WTC11 (cell line): ENCODE measurements at regions not wholly inside any gene's neighbourhood (a gene's known extent, or its start where the extent isn't known, plus 50 kb on each side); places are given as distances from the start of the nearest gene placed in this dataset.

Source experiments
- ATAC-seq: fragments of 200-7000 bp; cut with Tn5 transposase; 2 replicates; pipeline ENCODE4 v1.10.0; 2021; ENCODE audit warnings: mild to moderate bottlenecking, moderate library complexity
- CTCF ChIA-PET: fragments of 300-600 bp; sonication (Branson Sonifier 250); formaldehyde crosslinking; loops from one replicate; lab custom pipeline; 2021; ENCODE audit warnings: antibody characterized with exemption; lab: Charles Lee
- POLR2A ChIA-PET: fragments of 350-600 bp; sonication (Branson Sonifier 250); formaldehyde crosslinking; loops from one replicate; lab custom pipeline; 2021; ENCODE audit warnings: antibody characterized with exemption; lab: Charles Lee
- DNase-seq: peaks from one replicate; pipeline ENCODE4 v3.0.0; 2021; ENCODE audit warnings: low spot score
- H3K27ac Mint-ChIP-seq: 2 replicates; pipeline ENCODE4 v1.8.0; 2021; ENCODE audit warnings: mixed read lengths
- H3K27me3 Mint-ChIP-seq: 2 replicates; pipeline ENCODE4 v1.8.0; 2021; ENCODE audit warnings: low read depth, mild to moderate bottlenecking, moderate library complexity, mixed read lengths
- H3K36me3 Mint-ChIP-seq: 2 replicates; pipeline ENCODE4 v1.8.0; 2021; ENCODE audit warnings: mixed read lengths
- H3K4me1 Mint-ChIP-seq: 2 replicates; pipeline ENCODE4 v1.8.0; 2022; ENCODE audit warnings: mixed read lengths
- H3K4me3 Mint-ChIP-seq: 2 replicates; pipeline ENCODE4 v1.8.0; 2021; ENCODE audit warnings: mild to moderate bottlenecking, moderate library complexity, mixed read lengths
- H3K9me3 Mint-ChIP-seq: 2 replicates; pipeline ENCODE4 v1.8.0; 2021; ENCODE audit warnings: mixed read lengths
- ATF1 ChIP-seq: sonication (generic); formaldehyde crosslinking; IDR thresholded peaks from 2 replicates; pipeline ENCODE4 v1.8.1; 2023; ENCODE audit warnings: mild to moderate bottlenecking, moderate library complexity, missing genetic modification reagents
- CREB1 ChIP-seq: sonication (generic); formaldehyde crosslinking; IDR thresholded peaks from 2 replicates; pipeline ENCODE4 v1.8.0; 2023; ENCODE audit warnings: mild to moderate bottlenecking, missing genetic modification reagents
- GABPB1 ChIP-seq: sonication (generic); formaldehyde crosslinking; IDR thresholded peaks from 2 replicates; pipeline ENCODE4 v1.8.1; 2023; ENCODE audit warnings: mild to moderate bottlenecking, missing genetic modification reagents
- GTF2I ChIP-seq: fragments of 250-450 bp; sonication (Bioruptor Pico); conservative IDR thresholded peaks from 2 replicates; pipeline ENCODE4 v1.4.0; 2021; ENCODE audit warnings: mild to moderate bottlenecking
- HMGA2 ChIP-seq: fragments of 250-450 bp; sonication (Bioruptor Pico); IDR thresholded peaks from 2 replicates; pipeline ENCODE4 v1.4.0; 2021; ENCODE audit warnings: mild to moderate bottlenecking, moderate library complexity
- NR1H2 ChIP-seq: sonication (generic); formaldehyde crosslinking; IDR thresholded peaks from 2 replicates; pipeline ENCODE4 v1.9.0; 2021; ENCODE audit warnings: mild to moderate bottlenecking, moderate library complexity, missing genetic modification reagents
- PRRX2 ChIP-seq: fragments of 250-450 bp; sonication (Bioruptor Pico); IDR thresholded peaks from 2 replicates; pipeline ENCODE4 v1.8.0; 2021; ENCODE audit warnings: mild to moderate bottlenecking
- RELA ChIP-seq: sonication (generic); formaldehyde crosslinking; IDR thresholded peaks from 2 replicates; pipeline ENCODE4 v1.8.1; 2022; ENCODE audit warnings: missing genetic modification reagents, mild to moderate bottlenecking, borderline replicate concordance
- TEAD4 ChIP-seq: sonication (generic); formaldehyde crosslinking; IDR thresholded peaks from 2 replicates; pipeline ENCODE4 v1.8.0; 2022; ENCODE audit warnings: mild to moderate bottlenecking, missing genetic modification reagents
- ZNF219 ChIP-seq: sonication (generic); formaldehyde crosslinking; IDR thresholded peaks from 2 replicates; pipeline ENCODE4 v1.8.0; 2023; ENCODE audit warnings: missing genetic modification reagents, mild to moderate bottlenecking, borderline replicate concordance
- TF ChIP-seq, protein P1 (sequence below): fragments of 250-450 bp; sonication (Bioruptor Pico); IDR thresholded peaks from 2 replicates; pipeline ENCODE4 v1.9.0; 2021; ENCODE audit warnings: mild to moderate bottlenecking, borderline replicate concordance
- TF ChIP-seq, protein P2 (sequence below): sonication (generic); formaldehyde crosslinking; IDR thresholded peaks from 2 replicates; pipeline ENCODE4 v1.8.1; 2023; ENCODE audit warnings: mild to moderate bottlenecking, missing genetic modification reagents
- TF ChIP-seq, protein P3 (sequence below): sonication (generic); formaldehyde crosslinking; IDR thresholded peaks from 2 replicates; pipeline ENCODE4 v1.8.1; 2023; ENCODE audit warnings: mild to moderate bottlenecking, moderate library complexity, missing genetic modification reagents
- TF ChIP-seq, protein P4 (sequence below): fragments of 250-450 bp; sonication (Bioruptor Pico); IDR thresholded peaks from 2 replicates; pipeline ENCODE4 v1.8.0; 2021; ENCODE audit warnings: mild to moderate bottlenecking
- TF ChIP-seq, protein P5 (sequence below): sonication (generic); formaldehyde crosslinking; IDR thresholded peaks from 2 replicates; pipeline ENCODE4 v1.8.1; 2022; ENCODE audit warnings: mild to moderate bottlenecking, missing genetic modification reagents, moderate library complexity, borderline replicate concordance
- TF ChIP-seq, protein P6 (sequence below): sonication (generic); formaldehyde crosslinking; IDR thresholded peaks from 2 replicates; pipeline ENCODE4 v1.8.0; 2022; ENCODE audit warnings: mild to moderate bottlenecking, missing genetic modification reagents
- TF ChIP-seq, protein P7 (sequence below): sonication (generic); formaldehyde crosslinking; IDR thresholded peaks from 2 replicates; pipeline ENCODE4 v1.8.1; 2022; ENCODE audit warnings: low read depth, mild to moderate bottlenecking, moderate library complexity, missing genetic modification reagents, borderline replicate concordance
- TF ChIP-seq, protein P8 (sequence below): sonication (generic); formaldehyde crosslinking; IDR thresholded peaks from 2 replicates; pipeline ENCODE4 v1.8.1; 2023; ENCODE audit warnings: mild to moderate bottlenecking, missing genetic modification reagents, borderline replicate concordance

DNA sequence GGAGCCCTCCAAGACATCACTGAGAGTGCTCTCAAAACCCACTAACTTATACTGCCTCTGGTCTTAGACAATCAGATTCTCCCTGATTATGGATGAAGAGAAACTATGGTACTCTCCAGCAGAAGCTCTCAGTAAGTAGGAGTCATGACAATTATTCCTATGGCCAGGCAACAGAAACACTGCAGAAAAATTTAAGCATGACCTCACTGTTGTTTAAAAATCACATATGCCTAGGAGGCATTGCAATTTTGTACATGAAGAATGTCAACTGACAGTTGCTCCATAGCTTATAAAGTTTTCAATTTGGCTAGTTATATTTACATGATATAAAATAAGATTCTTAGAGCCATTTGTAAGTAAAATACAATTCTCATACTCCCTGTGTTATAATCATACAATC lies 105.9 kb upstream of the LSM8 start (continued):
- TF ChIP-seq, protein P1, sequence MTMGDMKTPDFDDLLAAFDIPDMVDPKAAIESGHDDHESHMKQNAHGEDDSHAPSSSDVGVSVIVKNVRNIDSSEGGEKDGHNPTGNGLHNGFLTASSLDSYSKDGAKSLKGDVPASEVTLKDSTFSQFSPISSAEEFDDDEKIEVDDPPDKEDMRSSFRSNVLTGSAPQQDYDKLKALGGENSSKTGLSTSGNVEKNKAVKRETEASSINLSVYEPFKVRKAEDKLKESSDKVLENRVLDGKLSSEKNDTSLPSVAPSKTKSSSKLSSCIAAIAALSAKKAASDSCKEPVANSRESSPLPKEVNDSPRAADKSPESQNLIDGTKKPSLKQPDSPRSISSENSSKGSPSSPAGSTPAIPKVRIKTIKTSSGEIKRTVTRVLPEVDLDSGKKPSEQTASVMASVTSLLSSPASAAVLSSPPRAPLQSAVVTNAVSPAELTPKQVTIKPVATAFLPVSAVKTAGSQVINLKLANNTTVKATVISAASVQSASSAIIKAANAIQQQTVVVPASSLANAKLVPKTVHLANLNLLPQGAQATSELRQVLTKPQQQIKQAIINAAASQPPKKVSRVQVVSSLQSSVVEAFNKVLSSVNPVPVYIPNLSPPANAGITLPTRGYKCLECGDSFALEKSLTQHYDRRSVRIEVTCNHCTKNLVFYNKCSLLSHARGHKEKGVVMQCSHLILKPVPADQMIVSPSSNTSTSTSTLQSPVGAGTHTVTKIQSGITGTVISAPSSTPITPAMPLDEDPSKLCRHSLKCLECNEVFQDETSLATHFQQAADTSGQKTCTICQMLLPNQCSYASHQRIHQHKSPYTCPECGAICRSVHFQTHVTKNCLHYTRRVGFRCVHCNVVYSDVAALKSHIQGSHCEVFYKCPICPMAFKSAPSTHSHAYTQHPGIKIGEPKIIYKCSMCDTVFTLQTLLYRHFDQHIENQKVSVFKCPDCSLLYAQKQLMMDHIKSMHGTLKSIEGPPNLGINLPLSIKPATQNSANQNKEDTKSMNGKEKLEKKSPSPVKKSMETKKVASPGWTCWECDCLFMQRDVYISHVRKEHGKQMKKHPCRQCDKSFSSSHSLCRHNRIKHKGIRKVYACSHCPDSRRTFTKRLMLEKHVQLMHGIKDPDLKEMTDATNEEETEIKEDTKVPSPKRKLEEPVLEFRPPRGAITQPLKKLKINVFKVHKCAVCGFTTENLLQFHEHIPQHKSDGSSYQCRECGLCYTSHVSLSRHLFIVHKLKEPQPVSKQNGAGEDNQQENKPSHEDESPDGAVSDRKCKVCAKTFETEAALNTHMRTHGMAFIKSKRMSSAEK (CRISPR knock-in tag) = no peak
- TF ChIP-seq ZNF219 (CRISPR knock-in tag) = no peak
- TF ChIP-seq, protein P2, sequence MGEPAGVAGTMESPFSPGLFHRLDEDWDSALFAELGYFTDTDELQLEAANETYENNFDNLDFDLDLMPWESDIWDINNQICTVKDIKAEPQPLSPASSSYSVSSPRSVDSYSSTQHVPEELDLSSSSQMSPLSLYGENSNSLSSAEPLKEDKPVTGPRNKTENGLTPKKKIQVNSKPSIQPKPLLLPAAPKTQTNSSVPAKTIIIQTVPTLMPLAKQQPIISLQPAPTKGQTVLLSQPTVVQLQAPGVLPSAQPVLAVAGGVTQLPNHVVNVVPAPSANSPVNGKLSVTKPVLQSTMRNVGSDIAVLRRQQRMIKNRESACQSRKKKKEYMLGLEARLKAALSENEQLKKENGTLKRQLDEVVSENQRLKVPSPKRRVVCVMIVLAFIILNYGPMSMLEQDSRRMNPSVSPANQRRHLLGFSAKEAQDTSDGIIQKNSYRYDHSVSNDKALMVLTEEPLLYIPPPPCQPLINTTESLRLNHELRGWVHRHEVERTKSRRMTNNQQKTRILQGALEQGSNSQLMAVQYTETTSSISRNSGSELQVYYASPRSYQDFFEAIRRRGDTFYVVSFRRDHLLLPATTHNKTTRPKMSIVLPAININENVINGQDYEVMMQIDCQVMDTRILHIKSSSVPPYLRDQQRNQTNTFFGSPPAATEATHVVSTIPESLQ (CRISPR knock-in tag) = no peak
- TF ChIP-seq, protein P3, sequence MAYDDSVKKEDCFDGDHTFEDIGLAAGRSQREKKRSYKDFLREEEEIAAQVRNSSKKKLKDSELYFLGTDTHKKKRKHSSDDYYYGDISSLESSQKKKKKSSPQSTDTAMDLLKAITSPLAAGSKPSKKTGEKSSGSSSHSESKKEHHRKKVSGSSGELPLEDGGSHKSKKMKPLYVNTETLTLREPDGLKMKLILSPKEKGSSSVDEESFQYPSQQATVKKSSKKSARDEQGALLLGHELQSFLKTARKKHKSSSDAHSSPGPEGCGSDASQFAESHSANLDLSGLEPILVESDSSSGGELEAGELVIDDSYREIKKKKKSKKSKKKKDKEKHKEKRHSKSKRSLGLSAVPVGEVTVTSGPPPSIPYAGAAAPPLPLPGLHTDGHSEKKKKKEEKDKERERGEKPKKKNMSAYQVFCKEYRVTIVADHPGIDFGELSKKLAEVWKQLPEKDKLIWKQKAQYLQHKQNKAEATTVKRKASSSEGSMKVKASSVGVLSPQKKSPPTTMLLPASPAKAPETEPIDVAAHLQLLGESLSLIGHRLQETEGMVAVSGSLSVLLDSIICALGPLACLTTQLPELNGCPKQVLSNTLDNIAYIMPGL = no peak
- TF ChIP-seq, protein P4, sequence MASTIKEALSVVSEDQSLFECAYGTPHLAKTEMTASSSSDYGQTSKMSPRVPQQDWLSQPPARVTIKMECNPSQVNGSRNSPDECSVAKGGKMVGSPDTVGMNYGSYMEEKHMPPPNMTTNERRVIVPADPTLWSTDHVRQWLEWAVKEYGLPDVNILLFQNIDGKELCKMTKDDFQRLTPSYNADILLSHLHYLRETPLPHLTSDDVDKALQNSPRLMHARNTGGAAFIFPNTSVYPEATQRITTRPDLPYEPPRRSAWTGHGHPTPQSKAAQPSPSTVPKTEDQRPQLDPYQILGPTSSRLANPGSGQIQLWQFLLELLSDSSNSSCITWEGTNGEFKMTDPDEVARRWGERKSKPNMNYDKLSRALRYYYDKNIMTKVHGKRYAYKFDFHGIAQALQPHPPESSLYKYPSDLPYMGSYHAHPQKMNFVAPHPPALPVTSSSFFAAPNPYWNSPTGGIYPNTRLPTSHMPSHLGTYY = no peak
- TF ChIP-seq ATF1 = no peak
- TF ChIP-seq, all 79 proteins: peak for 0

DNA sequence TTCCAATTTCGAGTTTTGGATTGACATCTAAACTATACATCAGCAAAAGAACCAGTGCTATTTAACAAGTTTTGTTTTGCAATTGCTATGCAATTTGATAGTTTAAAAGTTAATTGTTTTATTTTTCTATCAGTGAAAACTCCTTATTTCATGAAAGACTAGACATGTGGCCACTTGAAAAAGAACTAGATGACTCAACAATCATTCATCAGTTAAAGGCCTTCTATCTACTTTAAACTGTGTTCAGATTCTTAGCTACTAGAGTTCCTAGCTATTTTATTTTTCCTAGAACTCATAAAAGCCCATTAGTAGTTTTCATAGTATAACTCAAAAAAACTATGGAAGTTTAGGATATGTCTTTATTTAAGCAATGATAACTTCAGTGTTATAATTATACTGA lies 104.6 kb upstream of the LSM8 start:
- H3K4me3 Mint-ChIP-seq = no peak overlapping the region
- no peaks in the 10 kb centered on the region for H3K27me3 Mint-ChIP-seq
- DNase-seq = no peak
- POLR2A ChIA-PET = no interaction called here
- no peak for TF ChIP-seq PRRX2 (CRISPR knock-in tag)
- TF ChIP-seq, protein P5, sequence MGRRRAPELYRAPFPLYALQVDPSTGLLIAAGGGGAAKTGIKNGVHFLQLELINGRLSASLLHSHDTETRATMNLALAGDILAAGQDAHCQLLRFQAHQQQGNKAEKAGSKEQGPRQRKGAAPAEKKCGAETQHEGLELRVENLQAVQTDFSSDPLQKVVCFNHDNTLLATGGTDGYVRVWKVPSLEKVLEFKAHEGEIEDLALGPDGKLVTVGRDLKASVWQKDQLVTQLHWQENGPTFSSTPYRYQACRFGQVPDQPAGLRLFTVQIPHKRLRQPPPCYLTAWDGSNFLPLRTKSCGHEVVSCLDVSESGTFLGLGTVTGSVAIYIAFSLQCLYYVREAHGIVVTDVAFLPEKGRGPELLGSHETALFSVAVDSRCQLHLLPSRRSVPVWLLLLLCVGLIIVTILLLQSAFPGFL (CRISPR knock-in tag) = no peak
- no peak for TF ChIP-seq HMGA2 (CRISPR knock-in tag)
- TF ChIP-seq, all 79 proteins: peak for 0
- CTCF ChIA-PET = no interaction called here
- Mint-ChIP-seq H3K27ac (no peak overlapping the region), H3K4me1 (peaks cover 8% of the 10 kb centered on the region), H3K9me3 (no peaks in the 10 kb centered on the region), H3K36me3 (no peaks in the 10 kb centered on the region)
- ATAC-seq = no peak

DNA sequence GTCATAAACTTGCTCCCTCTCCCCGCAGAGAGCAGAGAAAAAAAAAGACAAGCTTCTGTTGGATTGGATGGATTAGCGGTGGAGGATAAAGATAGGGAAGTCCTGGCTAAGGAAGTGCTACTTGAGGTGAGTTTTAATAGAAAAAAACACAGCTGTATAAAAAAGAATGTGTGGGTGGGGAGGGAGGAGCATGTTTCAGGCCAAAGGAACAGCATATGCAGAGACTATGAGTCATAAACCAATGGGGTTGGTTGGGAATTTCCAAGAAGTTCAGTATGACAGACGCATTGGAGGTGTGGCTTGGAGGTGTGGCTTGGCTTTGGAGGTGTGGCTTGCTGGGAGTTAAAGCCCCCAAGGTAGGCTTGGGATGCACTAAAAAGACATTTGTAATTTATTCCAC lies 103.0 kb upstream of the LSM8 start:
- no peaks in the 10 kb centered on the region for H3K9me3 Mint-ChIP-seq
- ATAC-seq (peak; percentile 89), DNase-seq (peak; percentile 17)
- peaks cover 20% of the 10 kb centered on the region for H3K4me1 Mint-ChIP-seq
- H3K36me3 Mint-ChIP-seq = no peaks in the 10 kb centered on the region
- POLR2A ChIA-PET = no interaction called here
- H3K27me3 Mint-ChIP-seq = no peaks in the 10 kb centered on the region
- CTCF ChIA-PET = no interaction called here
- H3K4me3 Mint-ChIP-seq = no peak overlapping the region
- no peak overlapping the region for H3K27ac Mint-ChIP-seq
- TF ChIP-seq NR1H2 (CRISPR knock-in tag) (no peak), RELA (CRISPR knock-in tag) (no peak), CREB1 (CRISPR knock-in tag) (no peak), TEAD4 (CRISPR knock-in tag) (no peak), GABPB1 (CRISPR knock-in tag) (no peak), GTF2I (no peak)
- TF ChIP-seq, protein P6, sequence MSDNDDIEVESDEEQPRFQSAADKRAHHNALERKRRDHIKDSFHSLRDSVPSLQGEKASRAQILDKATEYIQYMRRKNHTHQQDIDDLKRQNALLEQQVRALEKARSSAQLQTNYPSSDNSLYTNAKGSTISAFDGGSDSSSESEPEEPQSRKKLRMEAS (CRISPR knock-in tag) = no peak
- TF ChIP-seq, protein P7, sequence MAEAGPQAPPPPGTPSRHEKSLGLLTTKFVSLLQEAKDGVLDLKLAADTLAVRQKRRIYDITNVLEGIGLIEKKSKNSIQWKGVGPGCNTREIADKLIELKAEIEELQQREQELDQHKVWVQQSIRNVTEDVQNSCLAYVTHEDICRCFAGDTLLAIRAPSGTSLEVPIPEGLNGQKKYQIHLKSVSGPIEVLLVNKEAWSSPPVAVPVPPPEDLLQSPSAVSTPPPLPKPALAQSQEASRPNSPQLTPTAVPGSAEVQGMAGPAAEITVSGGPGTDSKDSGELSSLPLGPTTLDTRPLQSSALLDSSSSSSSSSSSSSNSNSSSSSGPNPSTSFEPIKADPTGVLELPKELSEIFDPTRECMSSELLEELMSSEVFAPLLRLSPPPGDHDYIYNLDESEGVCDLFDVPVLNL = no peak
- TF ChIP-seq, protein P8, sequence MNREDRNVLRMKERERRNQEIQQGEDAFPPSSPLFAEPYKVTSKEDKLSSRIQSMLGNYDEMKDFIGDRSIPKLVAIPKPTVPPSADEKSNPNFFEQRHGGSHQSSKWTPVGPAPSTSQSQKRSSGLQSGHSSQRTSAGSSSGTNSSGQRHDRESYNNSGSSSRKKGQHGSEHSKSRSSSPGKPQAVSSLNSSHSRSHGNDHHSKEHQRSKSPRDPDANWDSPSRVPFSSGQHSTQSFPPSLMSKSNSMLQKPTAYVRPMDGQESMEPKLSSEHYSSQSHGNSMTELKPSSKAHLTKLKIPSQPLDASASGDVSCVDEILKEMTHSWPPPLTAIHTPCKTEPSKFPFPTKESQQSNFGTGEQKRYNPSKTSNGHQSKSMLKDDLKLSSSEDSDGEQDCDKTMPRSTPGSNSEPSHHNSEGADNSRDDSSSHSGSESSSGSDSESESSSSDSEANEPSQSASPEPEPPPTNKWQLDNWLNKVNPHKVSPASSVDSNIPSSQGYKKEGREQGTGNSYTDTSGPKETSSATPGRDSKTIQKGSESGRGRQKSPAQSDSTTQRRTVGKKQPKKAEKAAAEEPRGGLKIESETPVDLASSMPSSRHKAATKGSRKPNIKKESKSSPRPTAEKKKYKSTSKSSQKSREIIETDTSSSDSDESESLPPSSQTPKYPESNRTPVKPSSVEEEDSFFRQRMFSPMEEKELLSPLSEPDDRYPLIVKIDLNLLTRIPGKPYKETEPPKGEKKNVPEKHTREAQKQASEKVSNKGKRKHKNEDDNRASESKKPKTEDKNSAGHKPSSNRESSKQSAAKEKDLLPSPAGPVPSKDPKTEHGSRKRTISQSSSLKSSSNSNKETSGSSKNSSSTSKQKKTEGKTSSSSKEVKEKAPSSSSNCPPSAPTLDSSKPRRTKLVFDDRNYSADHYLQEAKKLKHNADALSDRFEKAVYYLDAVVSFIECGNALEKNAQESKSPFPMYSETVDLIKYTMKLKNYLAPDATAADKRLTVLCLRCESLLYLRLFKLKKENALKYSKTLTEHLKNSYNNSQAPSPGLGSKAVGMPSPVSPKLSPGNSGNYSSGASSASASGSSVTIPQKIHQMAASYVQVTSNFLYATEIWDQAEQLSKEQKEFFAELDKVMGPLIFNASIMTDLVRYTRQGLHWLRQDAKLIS (CRISPR knock-in tag) = no peak
